Activated T-helper 2 cell treated with anti-CD3 and anti-CD28 coated beads, Interferon-gamma antibody, Interleukin-2, Interleukin-4, amounts not matched to agents 10 μg/mL and 5 μg/mL and 100 μg/mL, durations not matched to agents 14 hours and 24 hours and 36 hours (primary cell): ENCODE measurements at regions not wholly inside any gene's neighbourhood (a gene's known extent, or its start where the extent isn't known, plus 50 kb on each side); places are given as distances from the start of the nearest gene placed in this dataset.

ENCODE experiments used
- DNase-seq: peaks from one replicate; pipeline ENCODE4 v3.0.0; 2021; ENCODE audit warnings: low spot score
- H3K27ac Mint-ChIP-seq: one replicate; pipeline ENCODE4 v1.8.0; 2021; ENCODE audit warnings: mixed read lengths
- H3K27me3 Mint-ChIP-seq: one replicate; pipeline ENCODE4 v1.8.0; 2021; ENCODE audit warnings: low read depth, mixed read lengths
- H3K36me3 Mint-ChIP-seq: one replicate; pipeline ENCODE4 v1.8.0; 2021; ENCODE audit warnings: low read depth, mixed read lengths
- H3K4me1 Mint-ChIP-seq: one replicate; pipeline ENCODE4 v1.8.0; 2021; ENCODE audit warnings: low read depth, mixed read lengths
- H3K4me3 Mint-ChIP-seq: one replicate; pipeline ENCODE4 v1.8.0; 2021; ENCODE audit warnings: low read depth, mild to moderate bottlenecking, moderate library complexity, mixed read lengths
- H3K9me3 Mint-ChIP-seq: one replicate; pipeline ENCODE4 v1.8.0; 2021; ENCODE audit warnings: mixed read lengths
- intact Hi-C: fragments of 100-400 bp; cut with micrococcal nuclease; formaldehyde crosslinking; loops from one replicate; pipeline ENCODE4 v1.15.1; 2023

DNA sequence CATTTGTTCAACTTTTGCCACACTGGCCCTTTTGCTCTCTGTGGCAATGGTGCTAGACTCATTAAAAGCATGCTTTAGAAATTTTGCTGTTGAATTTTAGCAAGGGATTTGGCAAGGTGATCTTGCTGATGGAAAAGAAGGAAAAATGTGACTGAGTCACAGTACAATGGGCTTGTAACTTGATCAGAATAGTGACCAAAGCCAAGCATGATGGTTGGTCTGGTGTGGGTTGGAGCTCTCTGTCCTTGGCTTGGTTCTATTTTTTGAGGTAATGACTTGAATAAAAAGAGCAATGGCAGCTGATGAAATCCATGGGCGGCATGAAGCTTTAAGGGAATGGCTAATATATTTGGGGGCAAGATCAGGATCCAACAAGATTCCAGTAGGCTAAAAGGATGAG is 114.4 kb upstream of the ZNF366 start:
- DNase-seq: no peak
- Mint-ChIP-seq H3K9me3 (no peaks in the 10 kb centered on the region), H3K27me3 (peaks cover 17% of the 10 kb centered on the region), H3K36me3 (no peaks in the 10 kb centered on the region), H3K4me1 (no peaks in the 10 kb centered on the region), H3K4me3 (no peak overlapping the region), H3K27ac (no peak overlapping the region)
- intact Hi-C loops: no loop called here

DNA sequence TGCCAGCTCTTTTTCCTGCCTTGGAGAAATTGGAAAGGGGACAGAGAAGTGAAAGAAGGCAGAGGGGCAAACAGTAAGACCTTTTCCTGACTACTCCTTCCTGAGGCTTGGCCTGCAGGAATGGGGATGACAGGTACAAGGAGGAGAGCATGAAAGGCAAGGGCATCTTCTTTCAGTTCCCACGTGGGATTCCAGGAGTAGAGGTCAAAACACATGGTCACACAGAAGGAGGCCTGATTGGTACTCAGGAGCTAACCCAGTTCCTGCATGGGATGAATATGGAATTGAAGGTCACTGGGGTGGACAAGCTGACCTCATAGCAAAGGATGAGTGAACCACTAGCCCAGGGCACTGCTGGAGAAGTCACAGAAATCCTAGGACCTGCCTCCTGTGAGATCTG is 112.5 kb upstream of the ZNF366 start:
- H3K27ac Mint-ChIP-seq: no peak overlapping the region
- no peaks in the 10 kb centered on the region for H3K36me3 Mint-ChIP-seq
- peaks cover 11% of the 10 kb centered on the region for H3K27me3 Mint-ChIP-seq
- H3K4me1 Mint-ChIP-seq: no peaks in the 10 kb centered on the region
- no peaks in the 10 kb centered on the region for H3K9me3 Mint-ChIP-seq
- intact Hi-C loops: no loop called here
- DNase-seq: no peak
- H3K4me3 Mint-ChIP-seq: no peak overlapping the region

DNA sequence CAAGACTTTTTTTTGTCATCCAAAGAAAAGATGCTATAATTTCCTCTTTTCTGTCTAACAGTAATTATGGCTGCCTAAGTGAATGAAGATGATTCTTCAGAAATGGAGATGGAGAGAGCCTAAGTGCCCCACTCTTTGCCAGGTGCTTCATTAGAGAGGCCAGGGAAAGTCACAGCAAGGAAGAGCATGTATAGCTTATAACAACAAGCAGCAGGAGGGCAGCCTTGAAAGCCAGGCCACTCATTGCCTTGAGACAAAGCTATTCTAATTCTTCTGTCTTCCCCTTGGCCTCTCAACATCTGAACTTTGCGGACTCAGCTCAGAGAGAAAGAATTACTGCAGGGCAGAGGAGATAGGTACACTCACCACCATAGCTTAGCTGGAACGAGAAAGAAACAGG is 112.0 kb upstream of the ZNF366 start:
- Mint-ChIP-seq H3K4me1 (no peaks in the 10 kb centered on the region), H3K9me3 (no peaks in the 10 kb centered on the region)

DNA sequence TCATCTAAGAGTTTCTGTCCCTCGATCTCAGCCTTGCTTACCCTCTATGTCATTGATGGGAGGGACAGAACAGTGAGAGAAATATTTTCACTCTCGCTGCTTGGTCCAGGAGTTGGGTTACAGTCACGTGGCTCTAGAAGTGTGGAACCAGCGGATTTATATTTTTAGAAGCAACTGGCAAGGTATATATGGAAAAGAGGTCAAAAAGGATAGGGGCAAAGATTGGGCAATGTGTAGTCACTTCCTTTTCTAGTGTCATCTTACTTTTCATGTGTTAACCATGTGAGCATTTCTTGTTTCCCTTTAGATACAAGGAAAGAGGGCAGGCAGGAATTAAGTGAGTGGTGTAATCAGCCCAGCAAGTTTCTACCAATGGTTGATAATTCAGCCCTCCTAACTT is 111.5 kb upstream of the ZNF366 start:
- no peaks in the 10 kb centered on the region for H3K36me3 Mint-ChIP-seq
- no peaks in the 10 kb centered on the region for H3K9me3 Mint-ChIP-seq
- H3K27me3 Mint-ChIP-seq: peaks cover 10% of the 10 kb centered on the region
- no peaks in the 10 kb centered on the region for H3K4me1 Mint-ChIP-seq
- no peak overlapping the region for H3K4me3 Mint-ChIP-seq
- intact Hi-C loops: no loop called here
- no peak overlapping the region for H3K27ac Mint-ChIP-seq
- no peak for DNase-seq

More for the DNA sequence above, 112.0 kb upstream of the ZNF366 start:
- DNase-seq: no peak
- intact Hi-C loops: no loop called here
- H3K36me3 Mint-ChIP-seq: no peaks in the 10 kb centered on the region
- no peak overlapping the region for H3K27ac Mint-ChIP-seq
- H3K27me3 Mint-ChIP-seq: peaks cover 10% of the 10 kb centered on the region
- no peak overlapping the region for H3K4me3 Mint-ChIP-seq

DNA sequence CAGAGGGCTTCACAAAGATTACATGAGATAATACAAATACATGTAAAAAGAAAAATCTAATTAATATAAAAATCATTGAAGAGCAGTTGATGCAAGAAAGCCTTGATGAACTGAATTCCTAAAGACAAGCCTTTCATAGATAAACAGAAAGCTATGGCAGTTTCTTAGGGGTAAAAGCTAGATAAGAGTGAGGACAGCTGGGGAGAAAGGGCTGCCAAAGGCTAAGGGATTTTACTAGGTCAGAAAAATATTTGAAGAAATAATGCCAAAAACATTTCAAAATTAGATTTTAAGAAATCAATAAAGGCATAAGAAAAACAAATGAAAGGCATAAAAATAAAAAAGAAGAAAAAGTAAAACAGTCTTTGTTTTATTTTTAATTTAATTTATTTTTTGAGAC is 107.9 kb upstream of the ZNF366 start:
- intact Hi-C loops: no loop called here
- Mint-ChIP-seq H3K4me1 (no peaks in the 10 kb centered on the region), H3K27ac (no peak overlapping the region), H3K36me3 (no peaks in the 10 kb centered on the region), H3K27me3 (peaks cover 17% of the 10 kb centered on the region), H3K4me3 (no peak overlapping the region), H3K9me3 (no peaks in the 10 kb centered on the region)
- DNase-seq: no peak

DNA sequence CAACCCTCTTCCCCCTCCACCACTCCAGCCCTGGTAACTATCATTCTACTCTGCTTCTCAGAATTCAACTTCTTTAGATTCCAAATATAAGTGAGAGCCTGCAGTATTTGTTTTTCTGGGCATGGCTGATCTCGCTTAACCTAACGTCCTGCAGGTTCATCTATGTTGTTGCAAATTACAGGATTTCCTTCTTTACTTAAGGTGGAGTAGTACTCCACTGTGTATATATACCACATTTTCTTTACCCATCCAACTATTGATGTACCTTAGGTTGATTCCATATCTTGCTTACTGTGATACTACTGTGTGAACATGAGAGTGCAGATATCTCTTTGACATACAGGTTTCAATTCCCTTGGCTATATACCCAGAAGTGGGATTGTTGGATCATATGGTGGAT is 106.3 kb upstream of the ZNF366 start:
- Mint-ChIP-seq H3K4me3 (no peak overlapping the region), H3K36me3 (no peaks in the 10 kb centered on the region)
- intact Hi-C loops: no loop called here

DNA sequence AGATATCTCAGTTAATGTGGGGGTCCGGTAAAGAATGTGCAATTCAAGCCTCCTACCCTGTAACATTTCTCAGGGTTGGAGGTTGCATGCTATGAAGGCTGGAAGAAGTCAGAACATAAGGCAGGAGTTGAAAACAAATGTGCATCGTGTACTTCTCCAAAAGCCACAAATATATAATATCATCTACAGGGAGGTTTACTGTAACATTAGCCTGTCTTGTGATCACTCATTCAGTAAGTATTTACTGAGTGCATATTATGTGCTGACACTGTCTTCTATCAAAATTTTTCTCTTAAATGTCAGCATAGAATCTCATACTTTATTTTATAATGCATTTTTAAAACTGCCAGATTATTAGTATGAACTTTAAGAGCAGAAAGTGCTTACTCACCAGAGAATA is 105.6 kb upstream of the ZNF366 start:
- Mint-ChIP-seq H3K4me3 (no peak overlapping the region), H3K9me3 (no peaks in the 10 kb centered on the region), H3K27ac (no peak overlapping the region), H3K27me3 (peaks cover 15% of the 10 kb centered on the region), H3K36me3 (no peaks in the 10 kb centered on the region), H3K4me1 (no peaks in the 10 kb centered on the region)
- intact Hi-C loops: no loop called here
- DNase-seq: no peak

More for the DNA sequence above, 106.3 kb upstream of the ZNF366 start:
- DNase-seq: no peak
- Mint-ChIP-seq H3K27me3 (peaks cover 15% of the 10 kb centered on the region), H3K4me1 (no peaks in the 10 kb centered on the region), H3K27ac (no peak overlapping the region), H3K9me3 (no peaks in the 10 kb centered on the region)

DNA sequence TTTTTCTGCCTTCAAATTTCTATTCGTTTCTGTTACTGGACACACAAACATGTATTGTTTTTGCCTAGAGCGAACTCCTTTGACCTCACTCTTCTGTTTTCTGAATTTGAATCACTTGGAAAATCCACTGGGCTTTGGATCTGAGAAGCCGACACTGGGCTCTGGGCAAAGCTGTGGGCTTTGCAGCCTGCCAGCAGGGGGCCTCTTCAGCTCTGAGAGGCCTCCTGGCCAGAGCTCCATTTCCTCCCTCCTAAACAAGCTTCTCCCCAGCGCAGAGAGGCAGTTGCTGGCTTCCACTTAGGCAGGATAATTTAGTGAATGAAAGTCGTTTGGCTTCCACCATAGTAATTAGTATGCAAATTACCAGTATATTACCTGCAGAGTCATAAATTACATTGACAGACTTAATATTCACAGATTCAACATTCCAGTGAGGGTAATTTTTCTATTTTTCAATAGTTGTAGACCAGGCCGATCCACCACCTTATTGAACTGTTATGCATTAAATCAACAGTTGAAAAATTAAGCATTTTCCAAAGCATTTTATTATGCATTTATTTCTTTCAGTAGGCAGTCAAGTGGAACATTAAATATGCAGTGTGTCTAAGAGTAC is 104.0 kb upstream of the ZNF366 start:
- H3K27me3 Mint-ChIP-seq: peaks cover 11% of the 10 kb centered on the region
- H3K9me3 Mint-ChIP-seq: no peaks in the 10 kb centered on the region
- H3K36me3 Mint-ChIP-seq: no peaks in the 10 kb centered on the region
- H3K4me1 Mint-ChIP-seq: no peaks in the 10 kb centered on the region
- H3K27ac Mint-ChIP-seq: no peak overlapping the region
- no peak overlapping the region for H3K4me3 Mint-ChIP-seq
- intact Hi-C loops: loop anchor here (2.0 kb wide), 1 partner anchor 206 kb away; the partner anchor contains the start of gene TNPO1
- DNase-seq: no peak

DNA sequence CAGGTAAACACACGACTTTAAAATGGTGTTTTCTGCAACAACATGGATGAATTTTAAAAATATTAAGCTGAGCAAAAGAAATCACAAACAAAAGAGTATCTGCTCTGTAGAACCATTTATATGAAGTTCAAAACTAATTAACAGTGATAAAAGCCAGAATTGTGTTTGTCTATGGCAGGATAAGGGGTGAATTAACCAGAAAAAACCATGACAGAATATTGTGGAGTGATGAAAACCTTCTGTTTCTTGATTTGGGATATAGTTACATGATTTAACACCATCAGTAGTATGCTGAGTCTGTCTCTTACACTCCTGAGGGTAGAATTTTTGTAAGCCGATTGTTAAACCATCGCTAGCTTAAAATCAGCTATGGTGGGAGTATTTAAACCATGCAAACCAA is 101.7 kb upstream of the ZNF366 start:
- H3K36me3 Mint-ChIP-seq: no peaks in the 10 kb centered on the region
- H3K4me3 Mint-ChIP-seq: no peak overlapping the region
- no peak for DNase-seq
- no peaks in the 10 kb centered on the region for H3K9me3 Mint-ChIP-seq
- no peak overlapping the region for H3K27ac Mint-ChIP-seq
- H3K4me1 Mint-ChIP-seq: no peaks in the 10 kb centered on the region
- peaks cover 11% of the 10 kb centered on the region for H3K27me3 Mint-ChIP-seq
- intact Hi-C loops: no loop called here

DNA sequence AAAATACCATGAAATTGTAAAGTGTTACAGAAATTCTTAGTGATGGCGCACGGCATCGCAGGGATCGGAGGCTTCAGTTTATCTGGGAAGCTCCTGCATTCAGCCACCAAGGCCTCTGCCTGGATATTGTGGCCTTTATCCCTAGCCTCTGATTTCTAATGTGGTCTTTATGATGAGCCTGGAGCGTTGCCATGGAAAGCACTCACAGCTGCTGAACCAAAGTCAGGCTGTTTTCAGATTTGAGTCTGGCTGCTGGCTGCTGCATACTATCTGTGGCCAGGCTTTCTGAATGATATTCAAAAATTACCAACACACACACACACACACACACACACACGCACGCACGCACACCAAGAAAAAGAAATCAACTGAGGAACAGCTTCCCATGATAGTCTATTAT is 101.1 kb upstream of the ZNF366 start:
- intact Hi-C loops: no loop called here
- Mint-ChIP-seq H3K27ac (no peak overlapping the region), H3K4me3 (no peak overlapping the region), H3K9me3 (no peaks in the 10 kb centered on the region), H3K36me3 (no peaks in the 10 kb centered on the region), H3K27me3 (peaks cover 11% of the 10 kb centered on the region), H3K4me1 (no peaks in the 10 kb centered on the region)
- no peak for DNase-seq

DNA sequence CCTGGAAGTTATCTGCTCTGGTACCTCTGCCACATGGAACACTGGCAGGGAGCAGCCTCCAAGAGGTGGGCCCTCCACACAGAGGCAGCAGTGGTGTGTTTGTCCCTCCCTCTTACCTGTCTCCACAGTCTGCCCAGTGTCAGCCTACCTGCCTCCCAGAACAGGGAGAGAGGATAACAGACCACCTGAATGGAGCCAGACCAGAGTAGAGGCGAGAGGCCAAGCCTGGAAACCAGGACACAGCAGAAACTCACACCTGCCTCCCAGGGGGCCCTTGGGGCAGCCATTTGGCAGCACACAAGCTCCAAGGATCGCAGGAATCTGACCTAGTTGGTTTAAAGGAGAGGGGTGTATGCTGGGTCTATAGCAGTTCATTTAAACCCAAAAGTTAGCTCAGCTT is 100.2 kb upstream of the ZNF366 start:
- no peak for DNase-seq
- Mint-ChIP-seq H3K27ac (no peak overlapping the region), H3K27me3 (peaks cover 11% of the 10 kb centered on the region), H3K4me1 (no peaks in the 10 kb centered on the region), H3K36me3 (no peaks in the 10 kb centered on the region), H3K4me3 (no peak overlapping the region), H3K9me3 (no peaks in the 10 kb centered on the region)
- intact Hi-C loops: no loop called here

DNA sequence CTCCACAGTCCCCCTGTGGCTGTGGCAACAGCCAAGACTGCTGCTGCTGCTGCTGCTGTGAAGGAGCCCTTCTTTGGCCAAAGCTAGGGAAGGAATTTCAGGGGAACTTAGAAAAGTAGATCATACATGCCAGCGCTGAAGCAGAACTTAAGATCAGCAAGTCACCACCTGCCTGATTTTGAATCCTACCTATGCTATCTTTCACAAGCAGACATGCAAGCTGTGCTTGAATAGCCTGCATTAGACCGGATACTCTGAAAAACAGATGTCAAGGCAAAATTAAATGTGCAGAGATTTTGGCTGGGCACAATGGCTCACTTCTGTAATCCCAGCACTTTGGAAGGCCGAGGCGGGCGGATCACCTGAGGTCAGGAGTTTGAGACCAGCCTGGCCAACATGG is 99.3 kb upstream of the ZNF366 start:
- H3K27ac Mint-ChIP-seq: no peak overlapping the region
- intact Hi-C loops: no loop called here
- H3K4me3 Mint-ChIP-seq: no peak overlapping the region
- H3K4me1 Mint-ChIP-seq: no peaks in the 10 kb centered on the region
- DNase-seq: no peak
- no peaks in the 10 kb centered on the region for H3K9me3 Mint-ChIP-seq
- peaks cover 11% of the 10 kb centered on the region for H3K27me3 Mint-ChIP-seq
- H3K36me3 Mint-ChIP-seq: no peaks in the 10 kb centered on the region

DNA sequence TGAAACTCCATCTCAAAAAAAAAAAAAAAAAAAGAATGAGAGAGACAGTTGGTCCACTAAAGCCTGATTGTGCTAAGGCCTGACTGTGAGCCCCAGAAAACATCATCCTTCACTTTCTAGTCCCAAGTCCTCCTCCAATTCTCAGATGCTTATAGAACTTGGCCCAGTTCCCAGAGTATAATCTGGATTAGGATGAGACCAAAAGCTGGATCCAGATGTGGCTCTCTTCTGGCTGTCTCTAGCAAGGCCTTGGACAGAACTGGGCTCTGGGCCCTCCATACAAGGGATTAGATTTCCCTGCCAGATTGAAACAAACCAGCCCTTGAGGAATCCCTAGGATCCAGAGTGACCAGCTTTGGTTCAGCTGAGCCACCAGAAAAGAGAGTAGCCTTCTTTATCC is 98.4 kb upstream of the ZNF366 start:
- Mint-ChIP-seq H3K36me3 (no peaks in the 10 kb centered on the region), H3K9me3 (no peaks in the 10 kb centered on the region), H3K27me3 (peaks cover 5% of the 10 kb centered on the region), H3K27ac (no peak overlapping the region), H3K4me1 (no peaks in the 10 kb centered on the region), H3K4me3 (no peak overlapping the region)
- intact Hi-C loops: no loop called here
- no peak for DNase-seq

DNA sequence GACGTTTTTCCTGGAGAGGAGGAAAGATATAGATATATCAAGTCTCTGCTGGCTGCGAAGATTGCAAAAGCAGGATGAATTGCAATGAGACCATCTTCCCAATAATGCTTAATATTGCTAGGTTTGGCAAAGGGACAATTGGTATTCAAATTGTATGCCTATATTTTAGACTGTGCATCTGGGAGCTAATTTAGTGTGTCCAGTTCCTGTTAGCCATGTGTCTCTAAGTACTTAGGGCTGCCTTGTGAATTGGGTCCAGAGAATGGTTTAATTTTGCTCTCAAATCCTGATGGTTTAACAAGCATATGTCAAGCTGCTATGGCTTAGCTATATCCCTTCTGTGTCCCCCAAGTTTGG is 97.6 kb upstream of the ZNF366 start:
- no peak overlapping the region for H3K4me3 Mint-ChIP-seq
- intact Hi-C loops: no loop called here
- no peaks in the 10 kb centered on the region for H3K36me3 Mint-ChIP-seq

More for the DNA sequence above, 97.6 kb upstream of the ZNF366 start:
- no peak for DNase-seq
- Mint-ChIP-seq H3K9me3 (no peaks in the 10 kb centered on the region), H3K4me1 (no peaks in the 10 kb centered on the region), H3K27ac (no peak overlapping the region), H3K27me3 (peaks cover 2% of the 10 kb centered on the region)
